ENCODE measurements at regions not wholly inside any gene's neighbourhood (a gene's known extent, or its start where the extent isn't known, plus 50 kb on each side); places are given as distances from the start of the nearest gene placed in this dataset.

GRCh38 chr5:33324667-33325307 is 116.0 kb upstream of the TARS1 start:
- Histone ChIP-seq H3K27me3 (replicated peaks; ENCODE audit: insufficient read depth, low read length) (no peaks in the 10 kb centered on the region), H3K4me1 (ENCODE audit: low read length) (no peaks in the 10 kb centered on the region), H3K36me3 (replicated peaks; ENCODE audit: insufficient read depth, low read length) (no peaks in the 10 kb centered on the region), H3K9ac (ENCODE audit: low read length) (no peak overlapping the region), H3K4me2 (ENCODE audit: low read depth, low read length) (no peak overlapping the region), H3K9me3 (replicated peaks; ENCODE audit: insufficient read depth, low read length) (no peaks in the 10 kb centered on the region), H3K4me3 (ENCODE audit: low read length) (no peak overlapping the region), H3F3A (ENCODE audit: insufficient read depth, low read length) (no peaks in the 10 kb centered on the region), H3K9me2 (replicated peaks; ENCODE audit: insufficient read depth, low read length) (no peaks in the 10 kb centered on the region), H4K20me1 (ENCODE audit: insufficient read depth, low read length) (no peaks in the 10 kb centered on the region), H3K27ac (ENCODE audit: low read length) (no peak overlapping the region), H2AFZ (ENCODE audit: low read length) (no peak overlapping the region), H3K79me2 (ENCODE audit: low read length) (no peaks in the 10 kb centered on the region)
- no peak for TF ChIP-seq EZH2 (optimal IDR thresholded peaks at IDR 0.05; ENCODE audit: low read depth, low read length)
- no peak for TF ChIP-seq CTCF (IDR thresholded peaks at IDR 0.05; ENCODE audit: low read length)
- TF ChIP-seq EZH2phosphoT487 (IDR thresholded peaks at IDR 0.05; ENCODE audit: low read length): no peak
- DNase-seq: no peak

- Histone ChIP-seq H3K9me3 (replicated peaks; ENCODE audit: insufficient read depth, low read length) (no peaks in the 10 kb centered on the region), H3F3A (ENCODE audit: insufficient read depth, low read length) (no peaks in the 10 kb centered on the region), H4K20me1 (ENCODE audit: insufficient read depth, low read length) (no peaks in the 10 kb centered on the region), H3K4me3 (ENCODE audit: low read length) (no peak overlapping the region), H3K36me3 (replicated peaks; ENCODE audit: insufficient read depth, low read length) (no peaks in the 10 kb centered on the region), H3K4me1 (ENCODE audit: low read length) (no peaks in the 10 kb centered on the region), H3K27me3 (replicated peaks; ENCODE audit: insufficient read depth, low read length) (no peaks in the 10 kb centered on the region), H3K79me2 (ENCODE audit: low read length) (no peaks in the 10 kb centered on the region), H3K9ac (ENCODE audit: low read length) (no peak overlapping the region), H3K27ac (ENCODE audit: low read length) (no peak overlapping the region), H3K9me2 (replicated peaks; ENCODE audit: insufficient read depth, low read length) (no peaks in the 10 kb centered on the region), H2AFZ (ENCODE audit: low read length) (no peak overlapping the region), H3K4me2 (ENCODE audit: low read depth, low read length) (no peak overlapping the region)
- no peak for TF ChIP-seq EZH2 (optimal IDR thresholded peaks at IDR 0.05; ENCODE audit: low read depth, low read length)
- TF ChIP-seq EZH2phosphoT487 (IDR thresholded peaks at IDR 0.05; ENCODE audit: low read length): no peak
- TF ChIP-seq CTCF (IDR thresholded peaks at IDR 0.05; ENCODE audit: low read length): no peak
- no peak for DNase-seq
Measured at GRCh38 chr5:33328818-33329217, 111.9 kb upstream of the TARS1 start.

GRCh38 chr5:33329891-33330290 is 110.9 kb upstream of the TARS1 start:
- Histone ChIP-seq H3K9me2 (replicated peaks; ENCODE audit: insufficient read depth, low read length) (no peaks in the 10 kb centered on the region), H3K79me2 (ENCODE audit: low read length) (no peaks in the 10 kb centered on the region)
- DNase-seq: no peak

More at GRCh38 chr5:33329891-33330290, 110.9 kb upstream of the TARS1 start:
- no peaks in the 10 kb centered on the region for H3K4me1 ChIP-seq (ENCODE audit: low read length)
- H2AFZ ChIP-seq (ENCODE audit: low read length): no peak overlapping the region
- no peak overlapping the region for H3K4me3 ChIP-seq (ENCODE audit: low read length)
- H3K9ac ChIP-seq (ENCODE audit: low read length): no peak overlapping the region
- H3K27ac ChIP-seq (ENCODE audit: low read length): no peak overlapping the region
- TF ChIP-seq EZH2phosphoT487 (IDR thresholded peaks at IDR 0.05; ENCODE audit: low read length): no peak
- no peak for TF ChIP-seq CTCF (IDR thresholded peaks at IDR 0.05; ENCODE audit: low read length)
- TF ChIP-seq EZH2 (optimal IDR thresholded peaks at IDR 0.05; ENCODE audit: low read depth, low read length): no peak
- H3K27me3 ChIP-seq (replicated peaks; ENCODE audit: insufficient read depth, low read length): no peaks in the 10 kb centered on the region
- no peaks in the 10 kb centered on the region for H3K9me3 ChIP-seq (replicated peaks; ENCODE audit: insufficient read depth, low read length)
- H3K4me2 ChIP-seq (ENCODE audit: low read depth, low read length): no peak overlapping the region
- H4K20me1 ChIP-seq (ENCODE audit: insufficient read depth, low read length): no peaks in the 10 kb centered on the region
- no peaks in the 10 kb centered on the region for H3F3A ChIP-seq (ENCODE audit: insufficient read depth, low read length)
- no peaks in the 10 kb centered on the region for H3K36me3 ChIP-seq (replicated peaks; ENCODE audit: insufficient read depth, low read length)
